GM23338 (cell line): ENCODE measurements at regions not wholly inside any gene's neighbourhood (a gene's known extent, or its start where the extent isn't known, plus 50 kb on each side); places are given as distances from the start of the nearest gene placed in this dataset.

Experiments used
- ATAC-seq: fragments of 200-7000 bp; cut with Tn5 transposase; 3 replicates; pipeline ENCODE4 v1.9.1; 2020
- DNase-seq: peaks from one replicate; pipeline ENCODE4 v3.0.0-alpha.2; 2015; ENCODE audit warnings: low spot score
- H2AFZ ChIP-seq: fragments of 200-600 bp; sonication (generic); 2 replicates; pipeline ENCODE4 v1.8.0; 2016; ENCODE audit warnings: antibody characterized with exemption, mild to moderate bottlenecking, moderate library complexity
- H3F3A ChIP-seq: fragments of 200-600 bp; sonication (generic); replicated peaks from 2 replicates; pipeline ENCODE4 v1.8.0; 2017; ENCODE audit warnings: antibody characterized with exemption, mixed run types, low read depth
- H3K27ac ChIP-seq: fragments of 200-600 bp; sonication (generic); 2 replicates; pipeline ENCODE4 v1.6.1; 2016; ENCODE audit warnings: low read depth
- H3K27me3 ChIP-seq: fragments of 200-600 bp; sonication (generic); 2 replicates; pipeline ENCODE4 v1.8.0; 2016; ENCODE audit warnings: mild to moderate bottlenecking, mixed run types, moderate library complexity; ENCODE audit not compliant: insufficient read depth
- H3K36me3 ChIP-seq: fragments of 200-600 bp; sonication (generic); 2 replicates; pipeline ENCODE4 v1.8.0; 2016; ENCODE audit warnings: mild to moderate bottlenecking; ENCODE audit not compliant: insufficient read depth
- H3K4me1 ChIP-seq: fragments of 200-600 bp; sonication (generic); 2 replicates; pipeline ENCODE4 v1.8.0; 2016; ENCODE audit warnings: mild to moderate bottlenecking, moderate library complexity; ENCODE audit not compliant: insufficient read depth
- H3K4me2 ChIP-seq: fragments of 200-600 bp; sonication (generic); 2 replicates; pipeline ENCODE4 v1.7.1; 2017; ENCODE audit warnings: mixed run types
- H3K4me3 ChIP-seq: fragments of 200-600 bp; sonication (generic); 2 replicates; pipeline ENCODE4 v1.6.1; 2016; ENCODE audit warnings: mixed run types
- H3K79me2 ChIP-seq: fragments of 200-600 bp; sonication (generic); replicated peaks from 2 replicates; pipeline ENCODE4 v1.8.0; 2017; ENCODE audit warnings: mild to moderate bottlenecking; ENCODE audit not compliant: insufficient read depth
- H3K9me2 ChIP-seq: fragments of 200-600 bp; sonication (generic); 2 replicates; pipeline ENCODE4 v1.8.0; 2017; ENCODE audit not compliant: insufficient read depth
- H4K20me1 ChIP-seq: fragments of 200-600 bp; sonication (generic); replicated peaks from 2 replicates; pipeline ENCODE4 v1.8.0; 2017; ENCODE audit warnings: mild to moderate bottlenecking; ENCODE audit not compliant: insufficient read depth
- H3K27ac Mint-ChIP-seq: 2 replicates; pipeline ENCODE4 v1.8.0; 2020; ENCODE audit warnings: inconsistent platforms, mild to moderate bottlenecking, moderate library complexity, mixed read lengths
- H3K27me3 Mint-ChIP-seq: 3 replicates; pipeline ENCODE4 v1.8.0; 2022; ENCODE audit warnings: low read depth, mild to moderate bottlenecking, moderate library complexity, mixed read lengths, inconsistent platforms; ENCODE audit not compliant: insufficient read depth, poor library complexity
- H3K36me3 Mint-ChIP-seq: 3 replicates; pipeline ENCODE4 v1.8.0; 2021; ENCODE audit warnings: low read depth, mild to moderate bottlenecking, inconsistent platforms, moderate library complexity, mixed read lengths
- H3K4me1 Mint-ChIP-seq: 3 replicates; pipeline ENCODE4 v1.8.0; 2020; ENCODE audit warnings: mild to moderate bottlenecking, inconsistent platforms, mixed read lengths
- H3K4me3 Mint-ChIP-seq: 3 replicates; pipeline ENCODE4 v1.8.0; 2021; ENCODE audit warnings: moderate library complexity, mild to moderate bottlenecking, inconsistent platforms, mixed read lengths
- H3K9me3 Mint-ChIP-seq: 3 replicates; pipeline ENCODE4 v1.8.0; 2020; ENCODE audit warnings: moderate library complexity, mild to moderate bottlenecking, inconsistent platforms, mixed read lengths
- CREB1 ChIP-seq: fragments of 250-450 bp; sonication (Bioruptor Pico); IDR thresholded peaks from 2 replicates; pipeline ENCODE4 v1.5.0; 2020; ENCODE audit warnings: low read depth, mild to moderate bottlenecking, moderate library complexity
- EZH2 ChIP-seq: fragments of 200-600 bp; sonication (generic); IDR thresholded peaks from one replicate; pipeline ENCODE4 v1.8.0; 2017; ENCODE audit warnings: antibody characterized with exemption, mild to moderate bottlenecking, low read depth; ENCODE audit not compliant: unreplicated experiment
- EZH2phosphoT487 ChIP-seq: fragments of 200-600 bp; sonication (generic); IDR thresholded peaks from one replicate; pipeline ENCODE4 v1.8.1; 2018; ENCODE audit warnings: antibody characterized with exemption; ENCODE audit not compliant: unreplicated experiment
- JUNB ChIP-seq: IDR thresholded peaks from one replicate; pipeline ENCODE4 v1.6.1; 2016; ENCODE audit warnings: antibody characterized with exemption; ENCODE audit not compliant: unreplicated experiment
- NANOG ChIP-seq: IDR thresholded peaks from 2 replicates; pipeline ENCODE4 v1.6.1; 2016; ENCODE audit warnings: antibody characterized with exemption, borderline replicate concordance
- POLR2AphosphoS5 ChIP-seq: IDR thresholded peaks from 2 replicates; pipeline ENCODE4 v1.6.1; 2016; ENCODE audit warnings: antibody characterized with exemption, low read depth
- STAT1 ChIP-seq: IDR thresholded peaks from one replicate; pipeline ENCODE4 v1.6.1; 2016; ENCODE audit warnings: antibody characterized with exemption; ENCODE audit not compliant: unreplicated experiment
- ZNF114 ChIP-seq: fragments of 250-450 bp; sonication (Bioruptor Pico); IDR thresholded peaks from 2 replicates; pipeline ENCODE4 v1.5.0; 2020; ENCODE audit warnings: mild to moderate bottlenecking, moderate library complexity
- ZNF331 ChIP-seq: fragments of 250-450 bp; sonication (Bioruptor Pico); IDR thresholded peaks from 2 replicates; pipeline ENCODE4 v1.5.0; 2020; ENCODE audit warnings: low read depth, mild to moderate bottlenecking, moderate library complexity
- TF ChIP-seq, protein P1 (sequence below), 2 experiments: fragments of 200-600 bp in 1 of 2; sonication (generic) in 1 of 2; conservative IDR thresholded peaks; 2 replicates each; pipeline versions ENCODE4 v1.5.1 to v1.6.1; 2016 to 2017; ENCODE audit warnings: antibody characterized with exemption in 2 of 2, low read depth in 2 of 2, mild to moderate bottlenecking in 2 of 2, moderate library complexity in 1 of 2
- TF ChIP-seq, protein P2 (sequence below): IDR thresholded peaks from 2 replicates; pipeline ENCODE4 v1.6.1; 2016; ENCODE audit warnings: antibody characterized with exemption
- TF ChIP-seq, protein P3 (sequence below): IDR thresholded peaks from one replicate; pipeline ENCODE4 v1.6.1; 2018; ENCODE audit warnings: antibody characterized with exemption; ENCODE audit not compliant: unreplicated experiment
- TF ChIP-seq, protein P4 (sequence below): fragments of 250-450 bp; sonication (Bioruptor Pico); IDR thresholded peaks from 2 replicates; pipeline ENCODE4 v1.5.0; 2020; ENCODE audit warnings: mild to moderate bottlenecking, moderate library complexity

DNA sequence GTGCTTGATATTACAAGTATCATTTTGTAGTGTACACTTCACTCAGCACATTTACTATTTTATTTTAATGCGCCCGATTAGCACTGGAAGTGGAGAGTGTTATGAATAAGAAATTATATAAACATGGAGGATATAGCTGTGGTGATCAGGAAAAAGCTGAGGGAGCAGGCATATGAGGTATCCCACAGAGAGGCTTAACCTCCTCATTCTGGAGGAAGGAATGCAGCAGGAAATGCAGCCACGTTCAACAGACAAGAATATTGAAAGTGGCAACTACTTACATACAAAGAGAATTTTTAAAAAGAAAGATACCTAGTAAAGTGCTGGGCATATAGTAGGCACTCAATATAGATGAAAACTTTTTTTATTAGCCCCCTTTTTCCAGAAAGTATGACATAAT, 166.0 kb upstream of the SATB1 start:
- ATAC-seq (peak; percentile 67), DNase-seq (peak; percentile 57)
- Mint-ChIP-seq H3K36me3 (no peaks in the 10 kb centered on the region), H3K9me3 (no peaks in the 10 kb centered on the region), H3K4me3 (no peak overlapping the region), H3K27me3 (no peaks in the 10 kb centered on the region), H3K4me1 (peaks cover 25% of the 10 kb centered on the region), H3K27ac (peak overlapping the region; percentile 76)
- no peaks in the 10 kb centered on the region for H3K9me2 ChIP-seq
- no peak overlapping the region for H2AFZ ChIP-seq
- TF ChIP-seq, protein P1, sequence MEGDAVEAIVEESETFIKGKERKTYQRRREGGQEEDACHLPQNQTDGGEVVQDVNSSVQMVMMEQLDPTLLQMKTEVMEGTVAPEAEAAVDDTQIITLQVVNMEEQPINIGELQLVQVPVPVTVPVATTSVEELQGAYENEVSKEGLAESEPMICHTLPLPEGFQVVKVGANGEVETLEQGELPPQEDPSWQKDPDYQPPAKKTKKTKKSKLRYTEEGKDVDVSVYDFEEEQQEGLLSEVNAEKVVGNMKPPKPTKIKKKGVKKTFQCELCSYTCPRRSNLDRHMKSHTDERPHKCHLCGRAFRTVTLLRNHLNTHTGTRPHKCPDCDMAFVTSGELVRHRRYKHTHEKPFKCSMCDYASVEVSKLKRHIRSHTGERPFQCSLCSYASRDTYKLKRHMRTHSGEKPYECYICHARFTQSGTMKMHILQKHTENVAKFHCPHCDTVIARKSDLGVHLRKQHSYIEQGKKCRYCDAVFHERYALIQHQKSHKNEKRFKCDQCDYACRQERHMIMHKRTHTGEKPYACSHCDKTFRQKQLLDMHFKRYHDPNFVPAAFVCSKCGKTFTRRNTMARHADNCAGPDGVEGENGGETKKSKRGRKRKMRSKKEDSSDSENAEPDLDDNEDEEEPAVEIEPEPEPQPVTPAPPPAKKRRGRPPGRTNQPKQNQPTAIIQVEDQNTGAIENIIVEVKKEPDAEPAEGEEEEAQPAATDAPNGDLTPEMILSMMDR (conservative IDR thresholded peaks at IDR 0.05; ENCODE audit: low read depth in 2 of 2) = no peak
- no peak for TF ChIP-seq NANOG
- TF ChIP-seq POLR2AphosphoS5 = no peak
- no peak for TF ChIP-seq EZH2phosphoT487
- TF ChIP-seq, protein P2, sequence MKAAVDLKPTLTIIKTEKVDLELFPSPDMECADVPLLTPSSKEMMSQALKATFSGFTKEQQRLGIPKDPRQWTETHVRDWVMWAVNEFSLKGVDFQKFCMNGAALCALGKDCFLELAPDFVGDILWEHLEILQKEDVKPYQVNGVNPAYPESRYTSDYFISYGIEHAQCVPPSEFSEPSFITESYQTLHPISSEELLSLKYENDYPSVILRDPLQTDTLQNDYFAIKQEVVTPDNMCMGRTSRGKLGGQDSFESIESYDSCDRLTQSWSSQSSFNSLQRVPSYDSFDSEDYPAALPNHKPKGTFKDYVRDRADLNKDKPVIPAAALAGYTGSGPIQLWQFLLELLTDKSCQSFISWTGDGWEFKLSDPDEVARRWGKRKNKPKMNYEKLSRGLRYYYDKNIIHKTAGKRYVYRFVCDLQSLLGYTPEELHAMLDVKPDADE = no peak
- TF ChIP-seq ZNF331 = no peak
- TF ChIP-seq, protein P3, sequence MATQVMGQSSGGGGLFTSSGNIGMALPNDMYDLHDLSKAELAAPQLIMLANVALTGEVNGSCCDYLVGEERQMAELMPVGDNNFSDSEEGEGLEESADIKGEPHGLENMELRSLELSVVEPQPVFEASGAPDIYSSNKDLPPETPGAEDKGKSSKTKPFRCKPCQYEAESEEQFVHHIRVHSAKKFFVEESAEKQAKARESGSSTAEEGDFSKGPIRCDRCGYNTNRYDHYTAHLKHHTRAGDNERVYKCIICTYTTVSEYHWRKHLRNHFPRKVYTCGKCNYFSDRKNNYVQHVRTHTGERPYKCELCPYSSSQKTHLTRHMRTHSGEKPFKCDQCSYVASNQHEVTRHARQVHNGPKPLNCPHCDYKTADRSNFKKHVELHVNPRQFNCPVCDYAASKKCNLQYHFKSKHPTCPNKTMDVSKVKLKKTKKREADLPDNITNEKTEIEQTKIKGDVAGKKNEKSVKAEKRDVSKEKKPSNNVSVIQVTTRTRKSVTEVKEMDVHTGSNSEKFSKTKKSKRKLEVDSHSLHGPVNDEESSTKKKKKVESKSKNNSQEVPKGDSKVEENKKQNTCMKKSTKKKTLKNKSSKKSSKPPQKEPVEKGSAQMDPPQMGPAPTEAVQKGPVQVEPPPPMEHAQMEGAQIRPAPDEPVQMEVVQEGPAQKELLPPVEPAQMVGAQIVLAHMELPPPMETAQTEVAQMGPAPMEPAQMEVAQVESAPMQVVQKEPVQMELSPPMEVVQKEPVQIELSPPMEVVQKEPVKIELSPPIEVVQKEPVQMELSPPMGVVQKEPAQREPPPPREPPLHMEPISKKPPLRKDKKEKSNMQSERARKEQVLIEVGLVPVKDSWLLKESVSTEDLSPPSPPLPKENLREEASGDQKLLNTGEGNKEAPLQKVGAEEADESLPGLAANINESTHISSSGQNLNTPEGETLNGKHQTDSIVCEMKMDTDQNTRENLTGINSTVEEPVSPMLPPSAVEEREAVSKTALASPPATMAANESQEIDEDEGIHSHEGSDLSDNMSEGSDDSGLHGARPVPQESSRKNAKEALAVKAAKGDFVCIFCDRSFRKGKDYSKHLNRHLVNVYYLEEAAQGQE = no peak
- no peak for TF ChIP-seq JUNB
- no peak for TF ChIP-seq CREB1 (CRISPR knock-in tag)
- TF ChIP-seq STAT1 = no peak
- TF ChIP-seq ZNF114 (CRISPR knock-in tag) = no peak
- TF ChIP-seq EZH2 = no peak
- TF ChIP-seq, protein P4, sequence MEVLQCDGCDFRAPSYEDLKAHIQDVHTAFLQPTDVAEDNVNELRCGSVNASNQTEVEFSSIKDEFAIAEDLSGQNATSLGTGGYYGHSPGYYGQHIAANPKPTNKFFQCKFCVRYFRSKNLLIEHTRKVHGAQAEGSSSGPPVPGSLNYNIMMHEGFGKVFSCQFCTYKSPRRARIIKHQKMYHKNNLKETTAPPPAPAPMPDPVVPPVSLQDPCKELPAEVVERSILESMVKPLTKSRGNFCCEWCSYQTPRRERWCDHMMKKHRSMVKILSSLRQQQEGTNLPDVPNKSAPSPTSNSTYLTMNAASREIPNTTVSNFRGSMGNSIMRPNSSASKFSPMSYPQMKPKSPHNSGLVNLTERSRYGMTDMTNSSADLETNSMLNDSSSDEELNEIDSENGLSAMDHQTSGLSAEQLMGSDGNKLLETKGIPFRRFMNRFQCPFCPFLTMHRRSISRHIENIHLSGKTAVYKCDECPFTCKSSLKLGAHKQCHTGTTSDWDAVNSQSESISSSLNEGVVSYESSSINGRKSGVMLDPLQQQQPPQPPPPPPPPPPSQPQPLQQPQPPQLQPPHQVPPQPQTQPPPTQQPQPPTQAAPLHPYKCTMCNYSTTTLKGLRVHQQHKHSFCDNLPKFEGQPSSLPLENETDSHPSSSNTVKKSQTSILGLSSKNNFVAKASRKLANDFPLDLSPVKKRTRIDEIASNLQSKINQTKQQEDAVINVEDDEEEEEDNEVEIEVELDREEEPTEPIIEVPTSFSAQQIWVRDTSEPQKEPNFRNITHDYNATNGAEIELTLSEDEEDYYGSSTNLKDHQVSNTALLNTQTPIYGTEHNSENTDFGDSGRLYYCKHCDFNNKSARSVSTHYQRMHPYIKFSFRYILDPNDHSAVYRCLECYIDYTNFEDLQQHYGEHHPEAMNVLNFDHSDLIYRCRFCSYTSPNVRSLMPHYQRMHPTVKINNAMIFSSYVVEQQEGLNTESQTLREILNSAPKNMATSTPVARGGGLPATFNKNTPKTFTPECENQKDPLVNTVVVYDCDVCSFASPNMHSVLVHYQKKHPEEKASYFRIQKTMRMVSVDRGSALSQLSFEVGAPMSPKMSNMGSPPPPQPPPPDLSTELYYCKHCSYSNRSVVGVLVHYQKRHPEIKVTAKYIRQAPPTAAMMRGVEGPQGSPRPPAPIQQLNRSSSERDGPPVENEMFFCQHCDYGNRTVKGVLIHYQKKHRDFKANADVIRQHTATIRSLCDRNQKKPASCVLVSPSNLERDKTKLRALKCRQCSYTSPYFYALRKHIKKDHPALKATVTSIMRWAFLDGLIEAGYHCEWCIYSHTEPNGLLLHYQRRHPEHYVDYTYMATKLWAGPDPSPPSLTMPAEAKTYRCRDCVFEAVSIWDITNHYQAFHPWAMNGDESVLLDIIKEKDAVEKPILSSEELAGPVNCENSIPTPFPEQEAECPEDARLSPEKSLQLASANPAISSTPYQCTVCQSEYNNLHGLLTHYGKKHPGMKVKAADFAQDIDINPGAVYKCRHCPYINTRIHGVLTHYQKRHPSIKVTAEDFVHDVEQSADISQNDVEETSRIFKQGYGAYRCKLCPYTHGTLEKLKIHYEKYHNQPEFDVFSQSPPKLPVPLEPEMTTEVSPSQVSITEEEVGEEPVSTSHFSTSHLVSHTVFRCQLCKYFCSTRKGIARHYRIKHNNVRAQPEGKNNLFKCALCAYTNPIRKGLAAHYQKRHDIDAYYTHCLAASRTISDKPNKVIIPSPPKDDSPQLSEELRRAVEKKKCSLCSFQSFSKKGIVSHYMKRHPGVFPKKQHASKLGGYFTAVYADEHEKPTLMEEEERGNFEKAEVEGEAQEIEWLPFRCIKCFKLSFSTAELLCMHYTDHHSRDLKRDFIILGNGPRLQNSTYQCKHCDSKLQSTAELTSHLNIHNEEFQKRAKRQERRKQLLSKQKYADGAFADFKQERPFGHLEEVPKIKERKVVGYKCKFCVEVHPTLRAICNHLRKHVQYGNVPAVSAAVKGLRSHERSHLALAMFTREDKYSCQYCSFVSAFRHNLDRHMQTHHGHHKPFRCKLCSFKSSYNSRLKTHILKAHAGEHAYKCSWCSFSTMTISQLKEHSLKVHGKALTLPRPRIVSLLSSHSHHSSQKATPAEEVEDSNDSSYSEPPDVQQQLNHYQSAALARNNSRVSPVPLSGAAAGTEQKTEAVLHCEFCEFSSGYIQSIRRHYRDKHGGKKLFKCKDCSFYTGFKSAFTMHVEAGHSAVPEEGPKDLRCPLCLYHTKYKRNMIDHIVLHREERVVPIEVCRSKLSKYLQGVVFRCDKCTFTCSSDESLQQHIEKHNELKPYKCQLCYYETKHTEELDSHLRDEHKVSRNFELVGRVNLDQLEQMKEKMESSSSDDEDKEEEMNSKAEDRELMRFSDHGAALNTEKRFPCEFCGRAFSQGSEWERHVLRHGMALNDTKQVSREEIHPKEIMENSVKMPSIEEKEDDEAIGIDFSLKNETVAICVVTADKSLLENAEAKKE (CRISPR knock-in tag) = no peak
- H3K79me2 ChIP-seq = no peaks in the 10 kb centered on the region
- H3K4me2 ChIP-seq = no peak overlapping the region
- no peak overlapping the region for H3K27ac ChIP-seq
- no peaks in the 10 kb centered on the region for H3K27me3 ChIP-seq
- no peak overlapping the region for H3K4me3 ChIP-seq
- H3K4me1 ChIP-seq = peaks cover 17% of the 10 kb centered on the region
- no peaks in the 10 kb centered on the region for H3F3A ChIP-seq
- H4K20me1 ChIP-seq = no peaks in the 10 kb centered on the region
- H3K36me3 ChIP-seq = no peaks in the 10 kb centered on the region; the same call in 1 of the 2 replicates
